Esophagus (tissue), 2 donors: ENCODE measurements at regions not wholly inside any gene's neighbourhood (a gene's known extent, or its start where the extent isn't known, plus 50 kb on each side); places are given as distances from the start of the nearest gene placed in this dataset.
A peak's percentile ranks its signal among the peaks of the same experiment; 100 is the strongest.

Source experiments
- H3K27ac ChIP-seq, 2 donors: one replicate each; pipeline ENCODE4 v1.5.1; 2013; ENCODE audit warnings: low read depth in 2 of 2, mild to moderate bottlenecking in 2 of 2, inconsistent platforms in 1 of 2, low read length in 1 of 2, moderate library complexity in 1 of 2
- H3K27me3 ChIP-seq, 2 donors: one replicate each; pipeline ENCODE4 v1.6.1; 2013; ENCODE audit warnings: low read length in 2 of 2, control low read depth in 1 of 2, mild to moderate bottlenecking in 1 of 2; ENCODE audit not compliant: insufficient read depth in 2 of 2, control insufficient read depth in 1 of 2
- H3K36me3 ChIP-seq, 2 donors: one replicate each; pipeline ENCODE4 v1.6.1; 2013; ENCODE audit warnings: low read length in 1 of 2; ENCODE audit not compliant: control insufficient read depth in 2 of 2, insufficient read depth in 2 of 2
- H3K4me1 ChIP-seq, 2 donors: one replicate each; pipeline ENCODE4 v1.6.1; 2013; ENCODE audit warnings: low read length in 1 of 2; ENCODE audit not compliant: control insufficient read depth in 2 of 2, insufficient read depth in 2 of 2
- H3K4me3 ChIP-seq, 2 donors: one replicate each; pipeline ENCODE4 v1.5.1; 2013; ENCODE audit warnings: low read length in 2 of 2, mild to moderate bottlenecking in 2 of 2, low read depth in 1 of 2, moderate library complexity in 1 of 2
- H3K9me3 ChIP-seq, 2 donors: one replicate each; pipeline ENCODE4 v1.6.1; 2013; ENCODE audit warnings: mild to moderate bottlenecking in 2 of 2, low read depth in 1 of 2, low read length in 1 of 2, moderate library complexity in 1 of 2; ENCODE audit not compliant: control insufficient read depth in 2 of 2, insufficient read depth in 1 of 2
- WGBS, 2 donors: extraction: QIAGEN DNeasy Blood & Tissue Kit; methylation state at CpG; one replicate each; pipeline ENCODE4 v1.1.7; 2013; 5-methylcytosine and 5-hydroxymethylcytosine counted together
- donor health status: healthy with polysubstance abuse.
- donor health status: Bipolar disorder and iron deficiency.

- peaks cover 2 to 4% of the 10 kb centered on the region in 2 donors for H3K4me1 ChIP-seq
- H3K9me3 ChIP-seq: no peaks in the 10 kb centered on the region
- H3K27ac ChIP-seq: peak overlapping the region in 1 of 2 donors; percentile 61
- no peaks in the 10 kb centered on the region for H3K27me3 ChIP-seq
- 34 to 41% methylated on average over 14 of the region's 14 CpGs for WGBS, 2 donors
- H3K36me3 ChIP-seq: no peaks in the 10 kb centered on the region
- H3K4me3 ChIP-seq: no peak overlapping the region
Measured at GRCh38 chr20:17873410-17874270, 95.0 kb downstream of the SNX5 start.

- Histone ChIP-seq H3K27ac (no peak overlapping the region), H3K4me1 (peaks cover 2 to 4% of the 10 kb centered on the region in 2 donors), H3K27me3 (no peaks in the 10 kb centered on the region), H3K36me3 (no peaks in the 10 kb centered on the region), H3K9me3 (no peaks in the 10 kb centered on the region), H3K4me3 (no peak overlapping the region)
- WGBS, 2 donors: 38 to 45% methylated on average over 5 of the region's 5 CpGs
Measured at GRCh38 chr20:17872959-17873358, 95.6 kb downstream of the SNX5 start.

- Histone ChIP-seq H3K36me3 (no peaks in the 10 kb centered on the region), H3K27ac (no peak overlapping the region), H3K27me3 (no peaks in the 10 kb centered on the region), H3K4me1 (peaks cover 2 to 4% of the 10 kb centered on the region in 2 donors), H3K9me3 (no peaks in the 10 kb centered on the region), H3K4me3 (no peak overlapping the region)
- WGBS, 2 donors: 68 to 73% methylated on average over 13 of the region's 13 CpGs
Measured at GRCh38 chr20:17872434-17872833, 96.2 kb downstream of the SNX5 start.

- 47 to 57% methylated on average over 4 of the region's 4 CpGs for WGBS, 2 donors
- Histone ChIP-seq H3K27me3 (no peaks in the 10 kb centered on the region), H3K36me3 (no peaks in the 10 kb centered on the region), H3K4me3 (no peak overlapping the region), H3K27ac (no peak overlapping the region), H3K4me1 (peaks cover 2 to 4% of the 10 kb centered on the region in 2 donors), H3K9me3 (no peaks in the 10 kb centered on the region)
Measured at GRCh38 chr20:17871886-17872285, 96.7 kb downstream of the SNX5 start.

- Histone ChIP-seq H3K9me3 (no peaks in the 10 kb centered on the region), H3K36me3 (no peaks in the 10 kb centered on the region), H3K4me3 (no peak overlapping the region), H3K4me1 (peaks cover 2 to 4% of the 10 kb centered on the region in 2 donors), H3K27me3 (no peaks in the 10 kb centered on the region), H3K27ac (no peak overlapping the region)
- WGBS, 2 donors: 17 to 53% methylated on average over 2 of the region's 2 CpGs
Measured at GRCh38 chr20:17871181-17871580, 97.4 kb downstream of the SNX5 start.

- WGBS, 2 donors: 63 to 69% methylated on average over 17 of the region's 17 CpGs
- no peak overlapping the region for H3K27ac ChIP-seq
Measured at GRCh38 chr20:17870086-17870740, 98.4 kb downstream of the SNX5 start.

GRCh38 chr20:17869295-17869994, 99.1 kb downstream of the SNX5 start:
- WGBS, 2 donors: 81 to 84% methylated on average over 12 of the region's 12 CpGs
- H3K4me3 ChIP-seq: no peak overlapping the region

More at GRCh38 chr20:17870086-17870740, 98.4 kb downstream of the SNX5 start:
- no peak overlapping the region for H3K4me3 ChIP-seq
- H3K9me3 ChIP-seq: no peaks in the 10 kb centered on the region
- H3K36me3 ChIP-seq: no peaks in the 10 kb centered on the region
- no peaks in the 10 kb centered on the region for H3K27me3 ChIP-seq
- peaks cover 2% of the 10 kb centered on the region in 2 donors for H3K4me1 ChIP-seq

GRCh38 chr20:17868700-17869231, 99.8 kb downstream of the SNX5 start:
- 48 to 79% methylated on average over 4 of the region's 4 CpGs for WGBS, 2 donors
- Histone ChIP-seq H3K9me3 (no peaks in the 10 kb centered on the region), H3K36me3 (no peaks in the 10 kb centered on the region)

More at GRCh38 chr20:17869295-17869994, 99.1 kb downstream of the SNX5 start:
- H3K27me3 ChIP-seq: no peaks in the 10 kb centered on the region
- peaks cover 0 to 2% of the 10 kb centered on the region in 2 donors for H3K4me1 ChIP-seq
- no peaks in the 10 kb centered on the region for H3K9me3 ChIP-seq
- no peak overlapping the region for H3K27ac ChIP-seq
- H3K36me3 ChIP-seq: no peaks in the 10 kb centered on the region

GRCh38 chr20:17868151-17868550, 100.4 kb downstream of the SNX5 start:
- Histone ChIP-seq H3K9me3 (no peaks in the 10 kb centered on the region), H3K4me3 (no peak overlapping the region), H3K36me3 (no peaks in the 10 kb centered on the region), H3K27me3 (no peaks in the 10 kb centered on the region), H3K27ac (no peak overlapping the region), H3K4me1 (no peaks in the 10 kb centered on the region)
- WGBS, 2 donors: 80 to 81% methylated on average over 4 of the region's 4 CpGs

More at GRCh38 chr20:17868700-17869231, 99.8 kb downstream of the SNX5 start:
- Histone ChIP-seq H3K4me1 (no peaks in the 10 kb centered on the region), H3K27me3 (no peaks in the 10 kb centered on the region), H3K27ac (no peak overlapping the region), H3K4me3 (no peak overlapping the region)
